ENCODE measurements at regions not wholly inside any gene's neighbourhood (a gene's known extent, or its start where the extent isn't known, plus 50 kb on each side); places are given as distances from the start of the nearest gene placed in this dataset.

DNA sequence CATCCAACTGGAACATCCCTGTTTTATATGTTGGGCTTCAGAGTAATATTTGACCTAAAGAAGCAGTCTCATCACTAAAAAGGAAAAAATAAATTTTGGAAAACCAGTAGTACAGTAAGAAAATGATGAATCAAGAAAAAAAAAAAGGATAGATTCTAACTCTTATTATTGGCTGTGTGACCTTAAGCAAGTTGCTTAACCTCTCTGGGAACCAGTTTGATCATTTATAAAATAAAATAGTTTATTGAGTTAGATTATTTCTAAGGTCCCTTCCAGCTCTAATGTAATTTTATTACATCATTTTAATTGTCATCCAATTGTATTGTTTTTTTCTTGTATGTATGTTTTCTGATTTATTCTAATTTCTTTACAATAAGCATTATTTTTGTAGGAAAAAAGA lies 127.0 kb downstream of the PRELID2 start:
- no peak overlapping the region for H3K4me3 ChIP-seq (ENCODE audit: low read depth, low read length)
- DNase-seq (ENCODE audit: low read depth), result no peak
- ChIA-PET POLR2A (no interaction called here), CTCF (interaction anchor here (1.0 to 1.2 kb wide), 2 partner anchors 11 to 425 kb away, joined by 4 read pairs; no protein-coding TSS in a partner anchor)
- H3K27me3 ChIP-seq (ENCODE audit: control insufficient read depth, insufficient read depth, low read length), result no peaks in the 10 kb centered on the region
- TF ChIP-seq, protein P1, sequence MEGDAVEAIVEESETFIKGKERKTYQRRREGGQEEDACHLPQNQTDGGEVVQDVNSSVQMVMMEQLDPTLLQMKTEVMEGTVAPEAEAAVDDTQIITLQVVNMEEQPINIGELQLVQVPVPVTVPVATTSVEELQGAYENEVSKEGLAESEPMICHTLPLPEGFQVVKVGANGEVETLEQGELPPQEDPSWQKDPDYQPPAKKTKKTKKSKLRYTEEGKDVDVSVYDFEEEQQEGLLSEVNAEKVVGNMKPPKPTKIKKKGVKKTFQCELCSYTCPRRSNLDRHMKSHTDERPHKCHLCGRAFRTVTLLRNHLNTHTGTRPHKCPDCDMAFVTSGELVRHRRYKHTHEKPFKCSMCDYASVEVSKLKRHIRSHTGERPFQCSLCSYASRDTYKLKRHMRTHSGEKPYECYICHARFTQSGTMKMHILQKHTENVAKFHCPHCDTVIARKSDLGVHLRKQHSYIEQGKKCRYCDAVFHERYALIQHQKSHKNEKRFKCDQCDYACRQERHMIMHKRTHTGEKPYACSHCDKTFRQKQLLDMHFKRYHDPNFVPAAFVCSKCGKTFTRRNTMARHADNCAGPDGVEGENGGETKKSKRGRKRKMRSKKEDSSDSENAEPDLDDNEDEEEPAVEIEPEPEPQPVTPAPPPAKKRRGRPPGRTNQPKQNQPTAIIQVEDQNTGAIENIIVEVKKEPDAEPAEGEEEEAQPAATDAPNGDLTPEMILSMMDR (IDR thresholded peaks at IDR 0.05; ENCODE audit: insufficient read depth, low read depth, low read length), result no peak
- H3K36me3 ChIP-seq (ENCODE audit: control insufficient read depth, insufficient read depth, low read length), result no peaks in the 10 kb centered on the region

DNA sequence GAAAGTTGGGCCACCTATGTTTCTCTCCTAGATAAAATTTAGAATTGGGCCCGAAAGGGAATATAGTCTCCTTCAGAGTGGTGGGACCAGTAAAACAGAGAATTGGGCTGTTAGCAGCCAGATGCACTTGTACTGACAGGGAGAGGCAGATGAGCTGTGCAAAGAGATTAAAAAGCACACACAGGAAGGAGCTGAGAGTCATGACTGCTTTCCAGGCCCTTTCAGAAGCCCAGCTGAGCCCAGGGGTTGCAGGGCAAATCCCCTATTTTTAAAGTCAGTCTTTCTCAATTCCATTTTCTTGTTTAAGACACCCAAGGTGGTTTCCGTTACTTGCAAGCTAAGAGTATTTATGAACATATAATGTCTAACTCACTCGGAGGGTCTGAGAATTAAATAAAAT lies 130.4 kb downstream of the PRELID2 start:
- ChIA-PET CTCF (interaction anchor here (1.4 kb wide), 1 partner anchor 14 kb away, joined by 6 read pairs; no protein-coding TSS in a partner anchor), POLR2A (no interaction called here)
- DNase-seq (ENCODE audit: low read depth), result no peak
- no peaks in the 10 kb centered on the region for H3K27me3 ChIP-seq (ENCODE audit: control insufficient read depth, insufficient read depth, low read length)
- H3K4me3 ChIP-seq (ENCODE audit: low read depth, low read length), result no peak overlapping the region
- TF ChIP-seq, protein P1 (IDR thresholded peaks at IDR 0.05; ENCODE audit: insufficient read depth, low read depth, low read length), result no peak
- H3K36me3 ChIP-seq (ENCODE audit: control insufficient read depth, insufficient read depth, low read length), result no peaks in the 10 kb centered on the region

DNA sequence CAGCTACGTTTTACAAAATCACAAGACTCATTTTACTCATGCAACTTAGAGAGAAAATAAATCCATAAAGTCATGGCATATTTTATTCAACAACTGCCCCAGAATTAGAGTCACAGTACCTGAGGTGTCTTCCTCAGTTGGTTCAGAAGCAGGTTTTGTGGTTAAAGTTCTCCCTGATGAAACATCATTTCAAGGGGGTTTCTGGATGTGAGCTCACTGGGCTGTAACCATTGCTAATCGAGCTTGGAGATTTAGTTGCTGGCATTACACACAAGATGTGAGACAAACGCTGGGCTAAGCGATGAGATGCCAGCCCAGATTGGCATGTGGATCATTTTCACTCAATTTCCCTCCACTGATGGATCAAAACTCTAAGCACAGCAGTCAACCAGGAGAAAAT lies 131.3 kb downstream of the PRELID2 start:
- no peak for DNase-seq (ENCODE audit: low read depth)
- Histone ChIP-seq H3K4me3 (ENCODE audit: low read depth, low read length) (no peak overlapping the region), H3K36me3 (ENCODE audit: control insufficient read depth, insufficient read depth, low read length) (no peaks in the 10 kb centered on the region), H3K27me3 (ENCODE audit: control insufficient read depth, insufficient read depth, low read length) (no peaks in the 10 kb centered on the region)
- POLR2A ChIA-PET, result no interaction called here
- TF ChIP-seq, protein P1 (IDR thresholded peaks at IDR 0.05; ENCODE audit: insufficient read depth, low read depth, low read length), result no peak
- CTCF ChIA-PET, result interaction anchor here (0.8 to 1.4 kb wide), 3 partner anchors 14 to 204 kb away, joined by 3 to 6 read pairs (median 3); no protein-coding TSS in a partner anchor

DNA sequence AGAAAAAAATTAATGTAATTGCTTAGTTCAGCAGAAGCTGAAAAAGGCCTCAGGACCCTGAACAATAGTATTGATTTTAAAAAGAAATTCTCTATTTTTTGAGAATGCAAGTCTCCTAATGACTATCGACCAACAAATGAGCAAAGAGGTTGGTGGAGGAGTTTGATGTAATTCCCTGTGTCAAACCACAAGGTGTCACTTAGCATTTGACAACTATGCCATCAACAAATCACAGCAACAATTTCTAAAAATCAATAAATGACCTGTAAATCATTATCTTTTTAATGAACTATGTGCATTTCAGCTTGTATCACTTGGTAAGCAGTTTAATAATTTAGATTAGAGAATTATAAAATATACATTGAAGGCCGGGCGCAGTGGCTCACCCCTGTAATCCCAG lies 133.7 kb downstream of the PRELID2 start:
- no peak overlapping the region for H3K4me3 ChIP-seq (ENCODE audit: low read depth, low read length)
- TF ChIP-seq, protein P1 (IDR thresholded peaks at IDR 0.05; ENCODE audit: insufficient read depth, low read depth, low read length), result no peak
- no peaks in the 10 kb centered on the region for H3K27me3 ChIP-seq (ENCODE audit: control insufficient read depth, insufficient read depth, low read length)
- no peak for DNase-seq (ENCODE audit: low read depth)
- CTCF ChIA-PET, result no interaction called here
- no peaks in the 10 kb centered on the region for H3K36me3 ChIP-seq (ENCODE audit: control insufficient read depth, insufficient read depth, low read length)
- POLR2A ChIA-PET, result no interaction called here

DNA sequence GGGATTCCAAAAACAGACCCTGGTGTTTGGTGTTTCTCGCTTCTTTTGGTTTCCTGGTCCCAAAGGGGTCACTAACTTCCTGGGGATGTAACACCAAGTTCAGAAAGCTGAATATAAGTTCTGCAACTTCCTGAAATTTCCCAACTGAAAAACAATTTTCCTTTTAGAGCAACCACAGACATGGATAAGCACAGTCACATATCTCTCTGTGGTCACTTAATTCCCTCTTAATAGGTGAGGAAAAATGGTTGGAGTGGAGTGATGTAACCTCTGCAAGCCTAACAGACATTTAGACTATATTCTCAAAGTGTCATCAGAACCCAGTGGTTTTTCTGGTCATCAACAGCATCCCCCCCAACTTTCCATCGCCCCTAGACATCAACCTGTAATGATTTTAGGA lies 135.3 kb downstream of the PRELID2 start:
- no peak for DNase-seq (ENCODE audit: low read depth)
- H3K4me3 ChIP-seq (ENCODE audit: low read depth, low read length), result no peak overlapping the region
- H3K36me3 ChIP-seq (ENCODE audit: control insufficient read depth, insufficient read depth, low read length), result no peaks in the 10 kb centered on the region
- TF ChIP-seq, protein P1 (IDR thresholded peaks at IDR 0.05; ENCODE audit: insufficient read depth, low read depth, low read length), result no peak
- CTCF ChIA-PET, result interaction anchor here (1.4 kb wide), 1 partner anchor 9 kb away, joined by 5 read pairs; no protein-coding TSS in a partner anchor
- POLR2A ChIA-PET, result no interaction called here
- no peaks in the 10 kb centered on the region for H3K27me3 ChIP-seq (ENCODE audit: control insufficient read depth, insufficient read depth, low read length)
